PC-9 (cell line): ENCODE measurements at regions not wholly inside any gene's neighbourhood (a gene's known extent, or its start where the extent isn't known, plus 50 kb on each side); places are given as distances from the start of the nearest gene placed in this dataset.

Source experiments
- BruUV-seq: library from RNA; stranded (reverse); fragments of 400-500 nt; replicated peaks from 2 replicates; lab custom pipeline; 2021; lab: Mats Ljungman, UMichigan
- CTCF ChIA-PET: fragments of 300-600 bp; sonication (Branson Sonifier 250); formaldehyde crosslinking; loops from one replicate; lab custom pipeline; 2022; ENCODE audit warnings: antibody characterized with exemption; lab: Charles Lee
- POLR2A ChIA-PET: fragments of 300-600 bp; sonication (Branson Sonifier 250); formaldehyde crosslinking; loops from one replicate; lab custom pipeline; 2022; ENCODE audit warnings: antibody characterized with exemption; ENCODE audit not compliant: unreplicated experiment; lab: Charles Lee
- DNase-seq, 2 experiments: peaks; one replicate each; pipeline versions ENCODE4 v3.0.0 to v3.0.0-alpha.2; 2015 to 2022; ENCODE audit warnings: mixed read lengths in 1 of 2
- H2AFZ ChIP-seq: fragments of 200-600 bp; sonication (generic); 2 replicates; pipeline ENCODE4 v1.8.1; 2017; ENCODE audit warnings: antibody characterized with exemption
- H3F3A ChIP-seq: fragments of 200-600 bp; sonication (generic); 2 replicates; pipeline ENCODE4 v1.8.1; 2017; ENCODE audit warnings: antibody characterized with exemption, mild to moderate bottlenecking, low read depth; ENCODE audit not compliant: insufficient read depth
- H3K27ac ChIP-seq: fragments of 200-600 bp; sonication (generic); 2 replicates; pipeline ENCODE4 v1.6.1; 2016; ENCODE audit warnings: mixed run types
- H3K27me3 ChIP-seq: fragments of 200-600 bp; sonication (generic); 2 replicates; pipeline ENCODE4 v1.6.1; 2016; ENCODE audit warnings: low read depth, mixed run types; ENCODE audit not compliant: insufficient read depth
- H3K36me3 ChIP-seq: fragments of 200-600 bp; sonication (generic); 2 replicates; pipeline ENCODE4 v1.6.1; 2016; ENCODE audit warnings: low read depth, mixed run types
- H3K4me1 ChIP-seq: fragments of 200-600 bp; sonication (generic); replicated peaks from 2 replicates; pipeline ENCODE4 v1.6.1; 2016; ENCODE audit warnings: mixed run types; ENCODE audit not compliant: insufficient read depth
- H3K4me2 ChIP-seq: fragments of 200-600 bp; sonication (generic); 2 replicates; pipeline ENCODE4 v1.6.1; 2017; ENCODE audit warnings: mixed run types
- H3K4me3 ChIP-seq: fragments of 200-600 bp; sonication (generic); 2 replicates; pipeline ENCODE4 v1.6.1; 2016; ENCODE audit warnings: mixed run types
- H3K79me2 ChIP-seq: fragments of 200-600 bp; sonication (generic); 2 replicates; pipeline ENCODE4 v1.6.1; 2017; ENCODE audit warnings: low read depth, mixed run types
- H3K9me2 ChIP-seq: fragments of 200-600 bp; sonication (generic); 2 replicates; pipeline ENCODE4 v1.8.1; 2017; ENCODE audit warnings: mild to moderate bottlenecking; ENCODE audit not compliant: insufficient read depth
- H3K9me3 ChIP-seq: fragments of 200-600 bp; sonication (generic); 2 replicates; pipeline ENCODE4 v1.8.1; 2016; ENCODE audit warnings: low read depth; ENCODE audit not compliant: insufficient read depth
- H4K20me1 ChIP-seq: fragments of 200-600 bp; sonication (generic); 2 replicates; pipeline ENCODE4 v1.8.1; 2017; ENCODE audit not compliant: insufficient read depth
- EZH2 ChIP-seq: fragments of 200-600 bp; sonication (generic); IDR thresholded peaks from 2 replicates; pipeline ENCODE4 v1.8.0; 2017; ENCODE audit warnings: antibody characterized with exemption, low read depth
- intact Hi-C: fragments of 100-400 bp; cut with micrococcal nuclease; formaldehyde crosslinking; loops from one replicate; pipeline ENCODE4 v1.10.0; 2022; ENCODE audit not compliant: unreplicated experiment
- TF ChIP-seq, protein P1 (sequence below): fragments of 200-600 bp; sonication (generic); conservative IDR thresholded peaks from 2 replicates; pipeline ENCODE4 v1.6.1; 2017; ENCODE audit warnings: mixed run types, antibody characterized with exemption, mild to moderate bottlenecking, moderate library complexity

DNA sequence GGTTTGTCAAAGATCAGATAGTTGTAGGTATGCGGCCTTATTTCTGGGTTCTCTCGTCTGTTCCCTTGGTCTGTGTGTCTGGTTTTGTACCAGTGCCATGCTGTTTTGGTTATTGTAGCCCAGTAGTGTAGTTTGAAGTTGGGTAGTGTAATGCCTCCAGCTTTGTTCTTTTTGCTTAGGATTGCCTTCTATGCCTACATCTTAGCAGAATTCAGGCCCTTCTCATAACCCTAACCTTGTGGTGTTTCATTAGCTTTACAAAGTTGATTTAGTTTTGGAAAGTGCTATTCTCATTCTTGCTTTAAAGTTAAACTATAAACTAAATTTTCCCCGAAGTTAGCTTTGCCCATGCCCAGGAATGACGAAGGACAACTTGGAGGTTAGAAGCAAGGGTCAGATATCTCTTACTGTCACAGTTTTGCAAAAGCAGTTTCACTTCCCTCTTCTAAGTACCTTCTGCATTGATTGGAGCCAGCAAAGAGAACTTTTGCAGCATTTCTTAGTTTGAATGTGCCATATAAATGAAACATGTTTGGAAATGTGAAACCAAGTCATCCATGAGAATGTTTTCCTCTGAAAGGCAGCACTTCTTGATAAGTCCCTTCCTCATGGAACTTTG is 274.3 kb upstream of the DMRT1 start:
- intact Hi-C loops: no loop called here
- Histone ChIP-seq H2AFZ (no peak overlapping the region), H3K36me3 (no peaks in the 10 kb centered on the region), H4K20me1 (no peaks in the 10 kb centered on the region), H3K27me3 (no peaks in the 10 kb centered on the region), H3K4me2 (no peak overlapping the region), H3F3A (no peaks in the 10 kb centered on the region), H3K79me2 (no peaks in the 10 kb centered on the region), H3K9me3 (no peaks in the 10 kb centered on the region), H3K27ac (no peak overlapping the region), H3K4me1 (no peaks in the 10 kb centered on the region), H3K4me3 (no peak overlapping the region), H3K9me2 (no peaks in the 10 kb centered on the region)
- no peak for DNase-seq
- BruUV-seq: no TSS peak
- TF ChIP-seq, protein P1, sequence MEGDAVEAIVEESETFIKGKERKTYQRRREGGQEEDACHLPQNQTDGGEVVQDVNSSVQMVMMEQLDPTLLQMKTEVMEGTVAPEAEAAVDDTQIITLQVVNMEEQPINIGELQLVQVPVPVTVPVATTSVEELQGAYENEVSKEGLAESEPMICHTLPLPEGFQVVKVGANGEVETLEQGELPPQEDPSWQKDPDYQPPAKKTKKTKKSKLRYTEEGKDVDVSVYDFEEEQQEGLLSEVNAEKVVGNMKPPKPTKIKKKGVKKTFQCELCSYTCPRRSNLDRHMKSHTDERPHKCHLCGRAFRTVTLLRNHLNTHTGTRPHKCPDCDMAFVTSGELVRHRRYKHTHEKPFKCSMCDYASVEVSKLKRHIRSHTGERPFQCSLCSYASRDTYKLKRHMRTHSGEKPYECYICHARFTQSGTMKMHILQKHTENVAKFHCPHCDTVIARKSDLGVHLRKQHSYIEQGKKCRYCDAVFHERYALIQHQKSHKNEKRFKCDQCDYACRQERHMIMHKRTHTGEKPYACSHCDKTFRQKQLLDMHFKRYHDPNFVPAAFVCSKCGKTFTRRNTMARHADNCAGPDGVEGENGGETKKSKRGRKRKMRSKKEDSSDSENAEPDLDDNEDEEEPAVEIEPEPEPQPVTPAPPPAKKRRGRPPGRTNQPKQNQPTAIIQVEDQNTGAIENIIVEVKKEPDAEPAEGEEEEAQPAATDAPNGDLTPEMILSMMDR: no peak
- no peak for TF ChIP-seq EZH2
- ChIA-PET CTCF (no interaction called here), POLR2A (no interaction called here)

DNA sequence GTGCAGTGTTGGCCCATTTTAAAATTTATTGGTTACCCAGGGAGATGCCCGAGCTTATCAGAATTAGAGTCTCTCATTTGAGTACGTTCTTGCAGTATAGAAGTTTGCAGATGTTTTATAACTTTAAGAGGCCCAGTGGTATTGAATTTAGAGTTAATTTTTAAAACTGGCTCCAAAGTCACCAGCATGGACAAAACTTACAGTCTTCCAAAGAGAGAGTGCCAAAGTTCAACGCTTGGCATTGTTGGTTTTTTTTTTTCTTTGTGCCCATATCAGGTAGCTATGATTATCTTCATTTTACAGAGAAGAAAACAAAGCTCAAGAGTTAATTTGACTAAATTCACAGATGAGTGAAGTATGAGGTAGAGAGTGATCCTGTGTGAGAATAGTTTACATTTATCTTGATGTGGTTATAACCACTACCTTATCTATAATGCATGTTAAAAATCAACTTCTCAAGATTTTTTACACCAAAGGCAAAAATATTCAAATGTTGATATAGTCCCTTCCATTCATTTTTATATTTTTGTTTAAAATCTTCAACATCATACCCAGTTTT is 273.7 kb upstream of the DMRT1 start:
- no peaks in the 10 kb centered on the region for H4K20me1 ChIP-seq
- no peaks in the 10 kb centered on the region for H3K36me3 ChIP-seq
- no peak overlapping the region for H3K27ac ChIP-seq
- no peaks in the 10 kb centered on the region for H3K4me1 ChIP-seq
- H3K79me2 ChIP-seq: no peaks in the 10 kb centered on the region
- no peaks in the 10 kb centered on the region for H3K9me3 ChIP-seq
- TF ChIP-seq, protein P1: no peak
- TF ChIP-seq EZH2: no peak
- ChIA-PET CTCF (no interaction called here), POLR2A (no interaction called here)
- H3K9me2 ChIP-seq: no peaks in the 10 kb centered on the region
- no peaks in the 10 kb centered on the region for H3F3A ChIP-seq
- no TSS peak for BruUV-seq
- intact Hi-C loops: no loop called here
- no peak for DNase-seq
- H3K4me3 ChIP-seq: no peak overlapping the region
- no peak overlapping the region for H3K4me2 ChIP-seq
- no peaks in the 10 kb centered on the region for H3K27me3 ChIP-seq
- H2AFZ ChIP-seq: no peak overlapping the region

DNA sequence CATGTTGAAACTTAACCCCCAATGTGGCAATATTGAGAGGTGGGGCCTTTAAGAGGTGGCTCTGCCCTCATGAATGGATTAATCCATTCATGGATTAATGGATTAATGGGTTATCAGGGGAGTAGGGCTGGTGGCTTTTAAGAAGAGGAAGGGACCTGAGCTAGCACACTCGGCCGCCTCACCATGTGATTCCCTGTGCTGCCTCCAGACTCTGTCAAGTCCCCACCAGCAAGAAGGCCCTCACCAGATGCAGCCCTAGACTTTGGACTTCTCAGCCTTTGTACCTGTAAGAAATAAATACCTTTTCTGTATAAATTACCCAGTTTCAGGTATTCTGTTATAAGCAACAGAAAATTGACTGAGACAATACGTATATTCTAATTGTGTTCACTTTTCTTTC is 272.2 kb upstream of the DMRT1 start:
- H3K4me3 ChIP-seq: no peak overlapping the region
- H3K79me2 ChIP-seq: no peaks in the 10 kb centered on the region
- no peak overlapping the region for H2AFZ ChIP-seq
- TF ChIP-seq, protein P1: no peak
- no peak for TF ChIP-seq EZH2
- POLR2A ChIA-PET: no interaction called here
- DNase-seq: no peak
- no peaks in the 10 kb centered on the region for H3K9me3 ChIP-seq
- no peaks in the 10 kb centered on the region for H4K20me1 ChIP-seq
- intact Hi-C loops: no loop called here
- no peaks in the 10 kb centered on the region for H3K36me3 ChIP-seq
- no peak overlapping the region for H3K27ac ChIP-seq
- CTCF ChIA-PET: no interaction called here
- no peaks in the 10 kb centered on the region for H3K27me3 ChIP-seq
- no peaks in the 10 kb centered on the region for H3F3A ChIP-seq
- H3K9me2 ChIP-seq: no peaks in the 10 kb centered on the region
- H3K4me1 ChIP-seq: no peaks in the 10 kb centered on the region
- H3K4me2 ChIP-seq: no peak overlapping the region
- BruUV-seq: no TSS peak
